ENCODE measurements at regions not wholly inside any gene's neighbourhood (a gene's known extent, or its start where the extent isn't known, plus 50 kb on each side); places are given as distances from the start of the nearest gene placed in this dataset.

GRCh38 chr14:101120641-101121507, 217.4 kb upstream of the RTL1 start:
- TF ChIP-seq REST (IDR thresholded peaks at IDR 0.05; ENCODE audit: insufficient read depth in 1 of 2, low read depth in 2 of 2, low read length in 1 of 2) = no peak
- no peak for TF ChIP-seq CTCF (IDR thresholded peaks at IDR 0.05)
- no peak for TF ChIP-seq POLR2AphosphoS5 (IDR thresholded peaks at IDR 0.05; ENCODE audit: low read depth, low read length)

Measured in Panc1 (cell line).